ENCODE measurements at regions not wholly inside any gene's neighbourhood (a gene's known extent, or its start where the extent isn't known, plus 50 kb on each side); places are given as distances from the start of the nearest gene placed in this dataset.
A peak's percentile ranks its signal among the peaks of the same experiment; 100 is the strongest.
"Not testable (repeated sequence)": the region's sequence is repeated elsewhere in the genome, so short reads cannot be mapped to it uniquely, and the experiment has no call there.

DNA sequence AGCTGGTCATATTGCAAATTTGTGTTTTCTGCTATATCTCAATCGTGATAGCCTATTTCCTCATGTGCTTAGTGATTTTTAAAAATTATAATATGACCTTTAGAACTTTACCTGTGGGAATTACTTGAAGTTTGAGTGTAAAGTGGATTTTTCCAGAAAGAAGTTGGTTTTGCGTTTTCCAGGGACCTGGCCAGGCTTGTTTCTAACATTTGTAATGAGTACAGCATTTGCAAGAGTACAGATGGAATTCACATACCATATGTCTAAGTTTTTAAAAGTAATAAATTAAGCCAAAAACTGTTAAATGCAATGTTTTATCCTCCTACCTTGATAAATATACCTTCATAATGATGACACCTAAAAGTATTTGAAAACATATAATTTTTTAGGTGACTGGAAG, 443.2 kb downstream of the REEP3 start:
- no peak for DNase-seq (ENCODE audit: low read depth in 2 of 2)
- no peak overlapping the region for H3K4me3 ChIP-seq (replicated peaks in 1 of 2; ENCODE audit: low read depth in 2 of 2, low read length in 2 of 2)
- TF ChIP-seq, protein P1, sequence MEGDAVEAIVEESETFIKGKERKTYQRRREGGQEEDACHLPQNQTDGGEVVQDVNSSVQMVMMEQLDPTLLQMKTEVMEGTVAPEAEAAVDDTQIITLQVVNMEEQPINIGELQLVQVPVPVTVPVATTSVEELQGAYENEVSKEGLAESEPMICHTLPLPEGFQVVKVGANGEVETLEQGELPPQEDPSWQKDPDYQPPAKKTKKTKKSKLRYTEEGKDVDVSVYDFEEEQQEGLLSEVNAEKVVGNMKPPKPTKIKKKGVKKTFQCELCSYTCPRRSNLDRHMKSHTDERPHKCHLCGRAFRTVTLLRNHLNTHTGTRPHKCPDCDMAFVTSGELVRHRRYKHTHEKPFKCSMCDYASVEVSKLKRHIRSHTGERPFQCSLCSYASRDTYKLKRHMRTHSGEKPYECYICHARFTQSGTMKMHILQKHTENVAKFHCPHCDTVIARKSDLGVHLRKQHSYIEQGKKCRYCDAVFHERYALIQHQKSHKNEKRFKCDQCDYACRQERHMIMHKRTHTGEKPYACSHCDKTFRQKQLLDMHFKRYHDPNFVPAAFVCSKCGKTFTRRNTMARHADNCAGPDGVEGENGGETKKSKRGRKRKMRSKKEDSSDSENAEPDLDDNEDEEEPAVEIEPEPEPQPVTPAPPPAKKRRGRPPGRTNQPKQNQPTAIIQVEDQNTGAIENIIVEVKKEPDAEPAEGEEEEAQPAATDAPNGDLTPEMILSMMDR (IDR thresholded peaks at IDR 0.05; ENCODE audit: low read depth, low read length), result no peak

- DNase-seq (ENCODE audit: low read depth in 2 of 2), result no peak
- H3K4me3 ChIP-seq (replicated peaks in 1 of 2; ENCODE audit: low read depth in 2 of 2, low read length in 2 of 2), result no peak overlapping the region
- TF ChIP-seq, protein P1 (IDR thresholded peaks at IDR 0.05; ENCODE audit: low read depth, low read length), result no peak
Observed at GRCh38 chr10:63965846-63966245, 444.6 kb downstream of the REEP3 start.

DNA sequence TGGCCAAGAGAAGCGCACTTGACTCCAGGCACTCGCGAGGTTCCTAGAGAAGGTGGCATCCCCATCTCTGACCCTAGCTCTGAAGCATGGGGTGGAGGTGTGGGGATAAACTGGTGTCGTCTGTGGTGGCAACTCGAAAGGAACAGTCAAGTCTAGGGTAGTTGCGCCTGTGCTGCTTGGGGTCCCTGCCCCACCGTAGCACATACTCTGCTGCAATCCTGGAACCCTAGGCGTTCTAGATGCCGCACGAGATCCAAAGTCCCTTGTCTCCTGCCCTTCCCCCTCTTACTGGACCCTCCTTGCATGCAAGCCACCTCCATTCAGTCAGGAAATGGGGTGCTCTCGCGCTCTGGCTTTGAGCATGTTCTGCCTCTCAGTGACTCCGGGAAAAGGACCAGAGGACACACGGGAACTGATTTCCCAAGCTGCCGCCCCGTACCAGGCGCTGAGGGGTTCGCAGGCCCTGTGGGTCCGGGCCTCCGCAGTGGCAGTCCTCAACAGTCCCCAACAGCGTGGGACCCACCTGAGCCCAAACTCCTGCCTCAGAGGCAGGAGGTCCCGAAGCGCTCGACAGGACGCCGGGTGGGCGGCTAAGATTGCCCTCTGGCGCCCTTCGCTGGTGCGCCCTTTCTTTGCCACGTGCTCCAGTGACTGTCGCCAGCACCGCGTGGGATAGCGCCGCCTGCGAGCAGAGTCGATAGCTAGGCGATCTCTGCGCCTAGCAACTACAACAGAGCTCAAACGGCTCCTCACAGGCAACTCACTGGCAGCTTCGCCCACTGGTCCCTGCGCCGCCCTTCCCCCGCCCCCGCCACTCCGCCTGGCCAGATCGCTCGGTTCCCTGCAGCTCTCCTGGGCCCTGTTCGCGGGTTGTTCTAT, 452.0 kb downstream of the REEP3 start:
- TF ChIP-seq, protein P1 (IDR thresholded peaks at IDR 0.05; ENCODE audit: low read depth, low read length), result no peak
- no peak for DNase-seq (ENCODE audit: low read depth in 2 of 2)
- H3K4me3 ChIP-seq (replicated peaks in 1 of 2; ENCODE audit: low read depth in 2 of 2, low read length in 2 of 2), result no peak overlapping the region

GRCh38 chr10:63976538-63976937, 455.3 kb downstream of the REEP3 start:
- no peak overlapping the region for H3K4me3 ChIP-seq (replicated peaks in 1 of 2; ENCODE audit: low read depth in 2 of 2, low read length in 2 of 2)
- TF ChIP-seq, protein P1 (IDR thresholded peaks at IDR 0.05; ENCODE audit: low read depth, low read length), result peak; percentile 67
- peak; percentile 27 to 46 for DNase-seq (ENCODE audit: low read depth in 2 of 2)

GRCh38 chr10:63977329-63977923, 456.2 kb downstream of the REEP3 start:
- peak; percentile 40 to 57 for DNase-seq (ENCODE audit: low read depth in 2 of 2)
- H3K4me3 ChIP-seq (replicated peaks in 1 of 2; ENCODE audit: low read depth in 2 of 2, low read length in 2 of 2), result no peak overlapping the region
- TF ChIP-seq, protein P1 (IDR thresholded peaks at IDR 0.05; ENCODE audit: low read depth, low read length), result peak; percentile 65

- not testable (repeated sequence) for DNase-seq (ENCODE audit: low read depth in 2 of 2); H3K4me3 ChIP-seq (replicated peaks in 1 of 2; ENCODE audit: low read depth in 2 of 2, low read length in 2 of 2)
Observed at GRCh38 chr10:63980870-63981269, 459.7 kb downstream of the REEP3 start.

DNA sequence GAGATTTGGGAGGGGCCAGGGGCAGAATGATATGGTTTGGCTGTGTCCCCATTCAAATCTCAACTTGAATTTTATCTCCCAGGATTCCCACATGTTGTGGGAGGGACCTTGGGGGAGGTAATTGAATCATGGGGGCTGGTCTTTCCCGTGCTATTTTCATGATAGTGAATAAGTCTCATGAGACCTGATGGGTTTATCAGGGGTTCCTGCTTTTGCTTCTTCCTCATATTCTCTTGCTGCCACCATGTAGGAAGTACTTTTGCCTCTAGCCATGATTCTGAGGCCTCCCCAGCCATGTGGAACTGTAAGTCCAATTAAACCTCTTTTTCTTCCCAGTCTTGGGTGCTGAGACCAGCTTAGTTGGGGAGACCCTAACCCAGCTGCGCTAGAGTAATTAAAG, 462.9 kb downstream of the REEP3 start:
- H3K4me3 ChIP-seq (replicated peaks in 1 of 2; ENCODE audit: low read depth in 2 of 2, low read length in 2 of 2); DNase-seq (ENCODE audit: low read depth in 2 of 2): not testable (repeated sequence)
